ENCODE measurements at regions not wholly inside any gene's neighbourhood (a gene's known extent, or its start where the extent isn't known, plus 50 kb on each side); places are given as distances from the start of the nearest gene placed in this dataset.

GRCh38 chr14:27427796-27428195 lies 830.0 kb upstream of the NOVA1 start:
- no peak for TF ChIP-seq CTCF (IDR thresholded peaks at IDR 0.05; ENCODE audit: low read depth, low read length, poor library complexity, severe bottlenecking)
- TF ChIP-seq EZH2phosphoT487 (IDR thresholded peaks at IDR 0.05; ENCODE audit: borderline replicate concordance, low read length) = no peak

All from DOHH2 (cell line).